SK-N-SH (cell line): ENCODE measurements at regions not wholly inside any gene's neighbourhood (a gene's known extent, or its start where the extent isn't known, plus 50 kb on each side); places are given as distances from the start of the nearest gene placed in this dataset.

ENCODE experiments used
- CTCF ChIA-PET: fragments of 300-600, 350-600 bp; formaldehyde crosslinking; extraction: SDS; loops from one replicate; lab custom pipeline; 2021; lab: Yijun Ruan, JAX
- POLR2A ChIA-PET: fragments of 350-600 bp; sonication (Branson Sonifier 250); formaldehyde crosslinking; extraction: SDS; loops from one replicate; lab custom pipeline; 2020; ENCODE audit warnings: antibody characterized with exemption, inconsistent platforms; lab: Yijun Ruan, JAX
- DNase-seq: peaks from one replicate; pipeline ENCODE4 v3.0.0; 2012
- H2AFZ ChIP-seq: fragments of 200-600 bp; sonication (generic); 2 replicates; pipeline ENCODE4 v1.8.1; 2016; ENCODE audit warnings: antibody characterized with exemption, mild to moderate bottlenecking, low read depth
- H3F3A ChIP-seq: fragments of 200-600 bp; sonication (generic); replicated peaks from 2 replicates; pipeline ENCODE3; 2016; ENCODE audit warnings: antibody characterized with exemption, mild to moderate bottlenecking; ENCODE audit not compliant: insufficient read depth
- H3K27ac ChIP-seq, 2 experiments: fragments of 200-500 bp in 1 of 2; fragments of 200-600 bp in 1 of 2; sonication (Bioruptor generic) in 1 of 2; sonication (generic), shearing (Covaris generic) in 1 of 2; 2 replicates each; pipeline versions ENCODE4 v1.5.1 to v1.6.1; 2014 to 2016; ENCODE audit warnings: low read depth in 2 of 2, inconsistent platforms in 1 of 2, low read length in 1 of 2, mild to moderate bottlenecking in 1 of 2, mixed read lengths in 1 of 2
- H3K27me3 ChIP-seq: fragments of 200-600 bp; sonication (generic), shearing (Covaris generic); 2 replicates; pipeline ENCODE4 v1.6.1; 2016; ENCODE audit warnings: mixed run types; ENCODE audit not compliant: insufficient read depth
- H3K36me3 ChIP-seq, 2 experiments: fragments of 200-500 bp in 1 of 2; fragments of 200-600 bp in 1 of 2; sonication (Bioruptor generic) in 1 of 2; sonication (generic) in 1 of 2; replicated peaks in 1 of 2; 2 replicates each; pipeline versions ENCODE3 to v1.5.1; 2014 to 2016; ENCODE audit warnings: low read length in 1 of 2, mild to moderate bottlenecking in 1 of 2; ENCODE audit not compliant: insufficient read depth in 2 of 2, control insufficient read depth in 1 of 2
- H3K4me1 ChIP-seq, 2 experiments: fragments of 200-500 bp in 1 of 2; fragments of 200-600 bp in 1 of 2; sonication (Bioruptor generic) in 1 of 2; sonication (generic), shearing (Covaris generic) in 1 of 2; 2 replicates each; pipeline versions ENCODE4 v1.5.1 to v1.6.1; 2014 to 2016; ENCODE audit warnings: low read depth in 1 of 2, low read length in 1 of 2, mixed run types in 1 of 2; ENCODE audit not compliant: insufficient read depth in 2 of 2, control insufficient read depth in 1 of 2
- H3K4me2 ChIP-seq: fragments of 200-600 bp; sonication (generic), shearing (Covaris generic); 2 replicates; pipeline ENCODE4 v1.6.1; 2017; ENCODE audit warnings: mixed run types
- H3K4me3 ChIP-seq, 2 experiments: fragments of 200-500 bp in 1 of 2; fragments of 200-600 bp in 1 of 2; sonication (Bioruptor generic) in 1 of 2; sonication (generic), shearing (Covaris generic) in 1 of 2; 2 replicates each; pipeline versions ENCODE4 v1.5.1 to v1.8.1; 2014 to 2016; ENCODE audit warnings: low read depth in 2 of 2, inconsistent platforms in 1 of 2, low read length in 1 of 2, mild to moderate bottlenecking in 1 of 2, mixed read lengths in 1 of 2, moderate library complexity in 1 of 2
- H3K79me2 ChIP-seq: fragments of 200-600 bp; sonication (generic); 2 replicates; pipeline ENCODE4 v1.8.1; 2017; ENCODE audit warnings: mild to moderate bottlenecking; ENCODE audit not compliant: insufficient read depth
- H3K9ac ChIP-seq: fragments of 200-600 bp; sonication (generic); 2 replicates; pipeline ENCODE4 v1.6.1; 2017; ENCODE audit warnings: mixed run types
- H3K9me2 ChIP-seq: fragments of 200-600 bp; sonication (generic); 2 replicates; pipeline ENCODE4 v1.6.1; 2017; ENCODE audit warnings: mixed run types
- H3K9me3 ChIP-seq: fragments of 200-600 bp; sonication (generic); 2 replicates; pipeline ENCODE4 v1.6.1; 2017; ENCODE audit warnings: mixed run types, mild to moderate bottlenecking, moderate library complexity
- H4K20me1 ChIP-seq: fragments of 200-600 bp; sonication (generic); 2 replicates; pipeline ENCODE4 v1.6.1; 2017; ENCODE audit warnings: mild to moderate bottlenecking, mixed run types; ENCODE audit not compliant: insufficient read depth
- ELF1 ChIP-seq: IDR thresholded peaks from 2 replicates; pipeline ENCODE4 v1.4.0; 2012
- EZH2phosphoT487 ChIP-seq: fragments of 200-600 bp; sonication (generic); IDR thresholded peaks from 2 replicates; pipeline ENCODE4 v1.6.1; 2017; ENCODE audit warnings: low read depth, mixed run types, mild to moderate bottlenecking, antibody characterized with exemption, moderate library complexity, borderline replicate concordance
- FOSL2 ChIP-seq: IDR thresholded peaks from 2 replicates; pipeline ENCODE4 v1.4.0; 2012; ENCODE audit warnings: low read depth, mild to moderate bottlenecking, moderate library complexity, borderline replicate concordance
- GABPA ChIP-seq: IDR thresholded peaks from 2 replicates; pipeline ENCODE4 v1.4.0; 2012; ENCODE audit warnings: low read depth, mild to moderate bottlenecking
- GATA2 ChIP-seq: sonication (generic); formaldehyde crosslinking; IDR thresholded peaks from 2 replicates; pipeline ENCODE4 v1.5.0; 2020; ENCODE audit warnings: mild to moderate bottlenecking, missing genetic modification reagents
- MXI1 ChIP-seq: IDR thresholded peaks from 2 replicates; pipeline ENCODE4 v1.6.1; 2012; ENCODE audit warnings: mild to moderate bottlenecking, low read depth, low read length, improper control_type of control experiment
- NRF1 ChIP-seq: IDR thresholded peaks from 2 replicates; pipeline ENCODE4 v1.6.1; 2012; ENCODE audit warnings: low read depth, mild to moderate bottlenecking, low read length
- RFX5 ChIP-seq: IDR thresholded peaks from 2 replicates; pipeline ENCODE4 v1.6.1; 2012; ENCODE audit warnings: mild to moderate bottlenecking, improper control_type of control experiment, low read length
- SIN3A ChIP-seq: IDR thresholded peaks from 2 replicates; pipeline ENCODE4 v1.6.1; 2012; ENCODE audit warnings: low read depth, mild to moderate bottlenecking, low read length, moderate library complexity, borderline replicate concordance
- TCF12 ChIP-seq: IDR thresholded peaks from 2 replicates; pipeline ENCODE4 v1.4.0; 2012
- WGBS: methylation state at CpG from one replicate; pipeline ENCODE4 v1.1.6; 2017; ENCODE audit warnings: low lambda C conversion rate; 5-methylcytosine and 5-hydroxymethylcytosine counted together
- TF ChIP-seq, protein P1 (sequence below): IDR thresholded peaks from 2 replicates; pipeline ENCODE4 v1.6.1; 2012; ENCODE audit warnings: mild to moderate bottlenecking, low read depth, low read length, moderate library complexity
- TF ChIP-seq, protein P2 (sequence below): IDR thresholded peaks from 2 replicates; pipeline ENCODE4 v1.4.0; 2012; ENCODE audit warnings: low read depth
- TF ChIP-seq, protein P3 (sequence below): fragments of 200-600 bp; sonication (generic); IDR thresholded peaks from 2 replicates; pipeline ENCODE4 v1.6.1; 2017; ENCODE audit warnings: antibody characterized with exemption, mild to moderate bottlenecking, moderate library complexity
- TF ChIP-seq, protein P4 (sequence below): IDR thresholded peaks from 2 replicates; pipeline ENCODE4 v1.4.0; 2012; ENCODE audit warnings: low read depth, borderline replicate concordance
- TF ChIP-seq, protein P5 (sequence below): fragments of 150-350 bp; IDR thresholded peaks from 2 replicates; pipeline ENCODE4 v1.6.1; 2017; ENCODE audit warnings: antibody characterized with exemption, low read length, low read depth, borderline replicate concordance

DNA sequence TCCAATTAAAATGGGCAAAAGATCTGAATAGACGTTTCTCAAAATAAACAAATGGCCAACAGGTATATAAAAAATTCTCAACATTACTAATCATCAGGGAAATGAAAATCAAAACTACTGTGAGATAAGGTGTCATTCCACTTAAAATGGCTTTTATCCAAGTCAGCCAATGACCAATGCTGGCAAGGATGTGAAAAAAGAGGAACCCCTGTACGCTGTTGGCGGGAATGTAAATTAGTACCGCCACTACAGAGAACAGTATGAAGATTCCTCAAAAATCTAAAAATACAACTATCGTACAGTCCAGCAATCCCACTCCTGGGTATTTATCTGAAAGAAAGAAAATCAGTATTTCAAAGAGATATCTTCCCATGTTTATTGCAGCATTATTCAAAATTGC lies 176.9 kb upstream of the STT3B start (continued):
- TF ChIP-seq, protein P1, sequence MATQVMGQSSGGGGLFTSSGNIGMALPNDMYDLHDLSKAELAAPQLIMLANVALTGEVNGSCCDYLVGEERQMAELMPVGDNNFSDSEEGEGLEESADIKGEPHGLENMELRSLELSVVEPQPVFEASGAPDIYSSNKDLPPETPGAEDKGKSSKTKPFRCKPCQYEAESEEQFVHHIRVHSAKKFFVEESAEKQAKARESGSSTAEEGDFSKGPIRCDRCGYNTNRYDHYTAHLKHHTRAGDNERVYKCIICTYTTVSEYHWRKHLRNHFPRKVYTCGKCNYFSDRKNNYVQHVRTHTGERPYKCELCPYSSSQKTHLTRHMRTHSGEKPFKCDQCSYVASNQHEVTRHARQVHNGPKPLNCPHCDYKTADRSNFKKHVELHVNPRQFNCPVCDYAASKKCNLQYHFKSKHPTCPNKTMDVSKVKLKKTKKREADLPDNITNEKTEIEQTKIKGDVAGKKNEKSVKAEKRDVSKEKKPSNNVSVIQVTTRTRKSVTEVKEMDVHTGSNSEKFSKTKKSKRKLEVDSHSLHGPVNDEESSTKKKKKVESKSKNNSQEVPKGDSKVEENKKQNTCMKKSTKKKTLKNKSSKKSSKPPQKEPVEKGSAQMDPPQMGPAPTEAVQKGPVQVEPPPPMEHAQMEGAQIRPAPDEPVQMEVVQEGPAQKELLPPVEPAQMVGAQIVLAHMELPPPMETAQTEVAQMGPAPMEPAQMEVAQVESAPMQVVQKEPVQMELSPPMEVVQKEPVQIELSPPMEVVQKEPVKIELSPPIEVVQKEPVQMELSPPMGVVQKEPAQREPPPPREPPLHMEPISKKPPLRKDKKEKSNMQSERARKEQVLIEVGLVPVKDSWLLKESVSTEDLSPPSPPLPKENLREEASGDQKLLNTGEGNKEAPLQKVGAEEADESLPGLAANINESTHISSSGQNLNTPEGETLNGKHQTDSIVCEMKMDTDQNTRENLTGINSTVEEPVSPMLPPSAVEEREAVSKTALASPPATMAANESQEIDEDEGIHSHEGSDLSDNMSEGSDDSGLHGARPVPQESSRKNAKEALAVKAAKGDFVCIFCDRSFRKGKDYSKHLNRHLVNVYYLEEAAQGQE = no peak
- TF ChIP-seq RFX5 = no peak
- TF ChIP-seq NRF1 = no peak
- TF ChIP-seq, protein P2, sequence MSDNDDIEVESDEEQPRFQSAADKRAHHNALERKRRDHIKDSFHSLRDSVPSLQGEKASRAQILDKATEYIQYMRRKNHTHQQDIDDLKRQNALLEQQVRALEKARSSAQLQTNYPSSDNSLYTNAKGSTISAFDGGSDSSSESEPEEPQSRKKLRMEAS = no peak
- no peak for TF ChIP-seq ELF1
- TF ChIP-seq, protein P3, sequence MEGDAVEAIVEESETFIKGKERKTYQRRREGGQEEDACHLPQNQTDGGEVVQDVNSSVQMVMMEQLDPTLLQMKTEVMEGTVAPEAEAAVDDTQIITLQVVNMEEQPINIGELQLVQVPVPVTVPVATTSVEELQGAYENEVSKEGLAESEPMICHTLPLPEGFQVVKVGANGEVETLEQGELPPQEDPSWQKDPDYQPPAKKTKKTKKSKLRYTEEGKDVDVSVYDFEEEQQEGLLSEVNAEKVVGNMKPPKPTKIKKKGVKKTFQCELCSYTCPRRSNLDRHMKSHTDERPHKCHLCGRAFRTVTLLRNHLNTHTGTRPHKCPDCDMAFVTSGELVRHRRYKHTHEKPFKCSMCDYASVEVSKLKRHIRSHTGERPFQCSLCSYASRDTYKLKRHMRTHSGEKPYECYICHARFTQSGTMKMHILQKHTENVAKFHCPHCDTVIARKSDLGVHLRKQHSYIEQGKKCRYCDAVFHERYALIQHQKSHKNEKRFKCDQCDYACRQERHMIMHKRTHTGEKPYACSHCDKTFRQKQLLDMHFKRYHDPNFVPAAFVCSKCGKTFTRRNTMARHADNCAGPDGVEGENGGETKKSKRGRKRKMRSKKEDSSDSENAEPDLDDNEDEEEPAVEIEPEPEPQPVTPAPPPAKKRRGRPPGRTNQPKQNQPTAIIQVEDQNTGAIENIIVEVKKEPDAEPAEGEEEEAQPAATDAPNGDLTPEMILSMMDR = no peak
- no peak for TF ChIP-seq FOSL2
- TF ChIP-seq, protein P4, sequence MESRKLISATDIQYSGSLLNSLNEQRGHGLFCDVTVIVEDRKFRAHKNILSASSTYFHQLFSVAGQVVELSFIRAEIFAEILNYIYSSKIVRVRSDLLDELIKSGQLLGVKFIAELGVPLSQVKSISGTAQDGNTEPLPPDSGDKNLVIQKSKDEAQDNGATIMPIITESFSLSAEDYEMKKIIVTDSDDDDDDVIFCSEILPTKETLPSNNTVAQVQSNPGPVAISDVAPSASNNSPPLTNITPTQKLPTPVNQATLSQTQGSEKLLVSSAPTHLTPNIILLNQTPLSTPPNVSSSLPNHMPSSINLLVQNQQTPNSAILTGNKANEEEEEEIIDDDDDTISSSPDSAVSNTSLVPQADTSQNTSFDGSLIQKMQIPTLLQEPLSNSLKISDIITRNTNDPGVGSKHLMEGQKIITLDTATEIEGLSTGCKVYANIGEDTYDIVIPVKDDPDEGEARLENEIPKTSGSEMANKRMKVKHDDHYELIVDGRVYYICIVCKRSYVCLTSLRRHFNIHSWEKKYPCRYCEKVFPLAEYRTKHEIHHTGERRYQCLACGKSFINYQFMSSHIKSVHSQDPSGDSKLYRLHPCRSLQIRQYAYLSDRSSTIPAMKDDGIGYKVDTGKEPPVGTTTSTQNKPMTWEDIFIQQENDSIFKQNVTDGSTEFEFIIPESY = no peak
- TF ChIP-seq EZH2phosphoT487 = no peak
- TF ChIP-seq SIN3A = no peak
- TF ChIP-seq GABPA = no peak
- no peak for TF ChIP-seq GATA2 (CRISPR knock-in tag)
- TF ChIP-seq, all 33 proteins: peak for 0

DNA sequence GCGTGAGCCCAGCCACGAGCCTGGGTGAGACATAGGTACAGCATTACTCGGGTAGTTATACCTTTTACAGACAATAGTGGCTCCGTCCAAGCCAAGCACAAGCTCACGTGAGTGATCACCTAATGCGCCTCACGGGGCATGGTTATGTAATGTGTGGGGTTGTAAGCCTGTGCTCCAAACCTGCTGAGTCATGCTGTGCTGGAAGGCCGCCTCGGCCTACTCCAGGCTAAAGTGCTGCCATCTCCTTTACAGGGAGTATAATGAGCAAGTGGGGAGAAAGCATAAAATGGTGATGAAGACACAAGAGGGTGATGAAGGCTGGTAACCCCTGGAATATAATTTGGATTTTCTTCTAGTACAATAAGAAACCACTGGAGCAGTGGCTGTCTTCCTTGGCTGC lies 175.8 kb upstream of the STT3B start:
- DNase-seq = no peak
- no peaks in the 10 kb centered on the region for H3K36me3 ChIP-seq
- WGBS = 72% methylated on average over 7 of the region's 9 CpGs

More for the DNA sequence above, 175.8 kb upstream of the STT3B start:
- Histone ChIP-seq H3K4me3 (no peak overlapping the region), H2AFZ (no peak overlapping the region), H3K4me2 (no peak overlapping the region), H3K4me1 (no peaks in the 10 kb centered on the region), H3K27me3 (no peaks in the 10 kb centered on the region), H3K79me2 (no peaks in the 10 kb centered on the region), H4K20me1 (no peaks in the 10 kb centered on the region), H3K9me2 (no peaks in the 10 kb centered on the region), H3K9ac (no peak overlapping the region), H3K9me3 (no peaks in the 10 kb centered on the region)
- CTCF ChIA-PET = no interaction called here
- TF ChIP-seq, protein P5, sequence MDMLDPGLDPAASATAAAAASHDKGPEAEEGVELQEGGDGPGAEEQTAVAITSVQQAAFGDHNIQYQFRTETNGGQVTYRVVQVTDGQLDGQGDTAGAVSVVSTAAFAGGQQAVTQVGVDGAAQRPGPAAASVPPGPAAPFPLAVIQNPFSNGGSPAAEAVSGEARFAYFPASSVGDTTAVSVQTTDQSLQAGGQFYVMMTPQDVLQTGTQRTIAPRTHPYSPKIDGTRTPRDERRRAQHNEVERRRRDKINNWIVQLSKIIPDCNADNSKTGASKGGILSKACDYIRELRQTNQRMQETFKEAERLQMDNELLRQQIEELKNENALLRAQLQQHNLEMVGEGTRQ = no peak
- TF ChIP-seq TCF12 (no peak), MXI1 (no peak), NRF1 (no peak)
- TF ChIP-seq, all 33 proteins: peak for 0
- Histone ChIP-seq H3F3A (no peaks in the 10 kb centered on the region), H3K27ac (no peak overlapping the region)
- POLR2A ChIA-PET = no interaction called here
